ENCODE measurements at regions not wholly inside any gene's neighbourhood (a gene's known extent, or its start where the extent isn't known, plus 50 kb on each side); places are given as distances from the start of the nearest gene placed in this dataset.
"Not testable (repeated sequence)": the region's sequence is repeated elsewhere in the genome, so short reads cannot be mapped to it uniquely, and the experiment has no call there.

DNA sequence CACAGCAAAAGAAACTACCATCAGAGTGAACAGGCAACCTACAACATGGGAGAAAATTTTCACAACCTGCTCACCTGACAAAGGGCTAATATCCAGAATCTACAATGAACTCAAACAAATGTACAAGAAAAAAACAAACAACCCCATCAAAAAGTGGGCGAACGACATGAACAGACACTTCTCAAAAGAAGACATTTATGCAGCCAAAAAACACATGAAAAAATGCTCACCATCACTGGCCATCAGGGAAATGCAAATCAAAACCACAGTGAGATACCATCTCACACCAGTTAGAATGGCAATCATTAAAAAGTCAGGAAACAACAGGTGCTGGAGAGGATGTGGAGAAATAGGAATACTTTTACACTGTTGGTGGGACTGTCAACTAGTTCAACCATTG, 207.8 kb downstream of the USP6NL start:
- DNase-seq, result not testable (repeated sequence)

DNA sequence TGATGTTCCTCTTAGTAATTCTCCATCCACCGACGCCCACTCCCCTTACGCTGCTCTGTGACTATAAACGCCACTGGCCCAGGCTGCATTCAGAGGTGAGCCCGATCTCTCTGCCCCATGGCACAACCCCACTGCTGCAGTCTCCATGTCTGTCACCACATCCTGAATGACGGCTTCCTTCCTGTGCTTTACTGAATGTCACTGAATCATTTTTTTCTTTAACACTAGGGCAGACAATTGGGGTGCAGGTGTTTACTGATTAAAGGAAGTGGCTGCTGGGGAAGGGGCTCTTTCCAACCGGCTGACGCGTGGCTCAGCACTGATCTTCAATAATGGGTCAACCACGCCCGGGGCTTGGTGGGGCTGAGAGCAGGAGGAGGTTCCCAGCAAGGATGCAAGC, 208.3 kb downstream of the USP6NL start:
- DNase-seq, result no peak

DNA sequence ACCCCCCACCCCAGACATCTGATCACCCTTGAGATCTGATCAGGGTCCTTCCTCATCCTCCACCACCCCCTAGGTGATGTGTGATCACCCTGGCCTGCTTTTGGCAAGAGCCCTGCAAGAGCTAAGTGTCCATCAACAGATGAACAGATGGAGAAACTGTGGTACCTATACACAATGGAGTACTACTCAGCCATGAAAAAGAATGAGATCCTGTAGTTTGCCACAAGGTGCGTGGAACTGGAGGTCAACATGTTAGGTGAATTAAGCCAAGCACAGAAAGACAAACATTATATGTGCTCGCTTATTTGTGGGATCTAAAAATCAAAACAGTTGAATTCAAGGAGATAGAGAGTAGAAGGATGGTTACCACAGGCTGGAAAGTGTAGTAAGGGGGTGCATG, 209.1 kb downstream of the USP6NL start:
- no peak for DNase-seq

DNA sequence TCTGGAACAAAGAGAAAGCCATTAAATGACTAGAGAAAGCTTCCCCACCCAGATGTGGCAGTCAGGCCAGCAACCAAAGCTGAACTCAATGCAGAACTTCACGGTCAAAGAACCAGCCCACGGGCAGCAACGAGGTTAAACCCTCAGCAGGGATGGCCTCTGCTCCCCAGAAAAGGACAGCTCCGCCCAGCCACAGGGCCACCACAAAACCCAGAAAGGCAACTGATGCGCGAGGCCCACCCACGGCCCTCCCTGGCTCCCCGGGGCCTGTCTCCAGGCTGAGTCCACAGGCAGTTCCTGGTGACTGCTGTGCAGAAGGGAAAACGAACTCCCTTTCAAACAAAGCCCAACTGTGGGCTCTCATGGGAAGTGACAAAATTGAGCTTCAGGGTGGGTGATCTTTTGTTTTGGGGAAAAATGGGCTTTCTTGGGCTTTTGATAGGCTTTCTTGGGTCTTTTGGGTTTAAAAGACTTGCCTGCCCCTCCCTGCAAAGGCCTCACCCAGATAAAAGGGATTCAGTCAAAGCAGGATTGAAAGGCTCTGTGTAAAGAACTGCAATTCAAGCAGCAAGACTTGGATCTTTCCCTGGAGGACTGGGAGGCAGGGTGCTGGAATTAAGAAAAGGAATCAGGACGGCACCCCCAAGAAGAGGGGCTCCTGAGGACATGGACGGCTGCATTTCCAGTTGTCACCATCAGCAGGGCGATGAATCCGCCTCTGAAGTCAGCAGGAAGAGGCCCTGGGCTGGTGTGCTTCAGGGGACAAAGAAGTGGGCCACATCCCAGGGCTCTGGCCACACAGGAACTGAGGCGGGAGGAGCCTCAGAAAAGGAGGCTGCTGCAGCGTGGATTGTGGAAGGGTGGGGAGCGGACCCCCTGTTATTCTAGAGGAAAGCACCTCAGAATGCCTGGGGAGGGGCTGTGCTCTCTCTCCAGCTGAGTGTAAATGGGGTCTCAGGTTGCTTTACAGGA, 209.9 kb downstream of the USP6NL start:
- no peak for DNase-seq

DNA sequence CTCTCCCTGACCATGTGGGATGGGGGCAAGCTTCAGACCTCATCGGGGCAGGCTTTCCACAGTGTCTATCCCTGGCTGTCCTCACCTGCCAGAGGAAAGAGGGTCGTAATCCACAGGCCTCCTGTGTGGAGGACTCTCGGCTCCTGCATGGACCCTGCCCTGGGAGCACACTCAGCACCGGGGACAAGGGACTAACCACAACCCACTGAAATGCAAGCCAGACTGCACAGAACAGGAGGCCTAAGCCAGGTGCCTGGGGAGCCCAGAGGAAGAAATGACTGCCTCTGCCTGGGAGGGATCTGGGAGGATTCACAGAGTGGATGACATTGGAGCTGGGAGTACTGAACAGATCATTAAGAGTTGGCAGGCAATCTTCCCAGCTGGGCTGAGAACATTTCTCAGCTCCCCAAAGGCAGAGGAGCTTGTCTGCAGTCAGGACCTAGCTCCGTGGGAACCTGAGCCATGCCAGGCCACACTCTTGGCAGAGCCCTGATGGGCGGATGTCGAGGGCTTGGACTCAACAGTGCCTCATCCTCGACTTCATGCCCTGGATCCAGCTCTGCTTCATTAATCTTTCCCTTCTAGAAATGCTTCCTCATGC, 213.4 kb downstream of the USP6NL start:
- DNase-seq, result no peak

DNA sequence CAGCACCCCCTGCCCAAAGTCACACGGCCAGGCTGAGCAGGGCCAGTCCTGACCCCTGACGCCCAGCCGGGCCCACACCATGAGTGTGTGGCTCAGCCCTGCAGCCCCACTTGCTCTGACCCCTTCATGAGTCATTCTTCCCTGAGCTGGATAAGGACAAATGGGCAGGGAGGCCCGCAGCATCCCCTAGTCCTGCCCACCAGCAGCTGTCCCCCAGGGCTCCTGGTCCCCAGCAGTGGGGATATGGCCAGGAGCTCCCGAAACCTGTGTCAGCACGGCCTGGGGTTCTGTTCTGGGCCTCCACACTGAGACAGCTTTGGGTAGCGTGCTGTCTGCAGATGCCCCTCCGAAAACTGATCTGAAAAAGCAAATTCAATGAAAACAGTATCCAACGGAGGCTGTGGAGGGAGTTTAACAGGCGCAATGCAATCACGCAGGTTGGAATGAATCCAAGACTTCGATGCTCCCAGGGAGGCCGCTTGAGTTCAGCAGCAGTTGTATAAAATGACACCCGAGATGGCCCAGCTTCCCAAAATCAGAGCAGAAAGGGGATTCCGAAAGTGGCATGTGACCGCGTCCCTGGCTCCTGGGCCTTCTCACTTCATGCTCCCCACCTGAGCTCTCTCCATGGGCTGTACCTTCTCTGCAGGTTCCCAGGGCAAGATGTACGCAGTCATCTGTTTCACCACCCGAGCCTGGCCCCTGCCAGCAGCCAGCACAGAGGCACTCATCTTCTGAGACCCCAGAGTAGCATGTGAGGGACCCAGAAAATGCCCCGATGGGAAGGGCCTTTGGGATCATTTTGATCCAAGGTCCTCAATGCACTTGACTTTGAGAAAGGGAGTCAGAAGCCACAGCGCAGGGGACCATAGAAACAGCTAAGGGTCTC, 214.1 kb downstream of the USP6NL start:
- no peak for DNase-seq

DNA sequence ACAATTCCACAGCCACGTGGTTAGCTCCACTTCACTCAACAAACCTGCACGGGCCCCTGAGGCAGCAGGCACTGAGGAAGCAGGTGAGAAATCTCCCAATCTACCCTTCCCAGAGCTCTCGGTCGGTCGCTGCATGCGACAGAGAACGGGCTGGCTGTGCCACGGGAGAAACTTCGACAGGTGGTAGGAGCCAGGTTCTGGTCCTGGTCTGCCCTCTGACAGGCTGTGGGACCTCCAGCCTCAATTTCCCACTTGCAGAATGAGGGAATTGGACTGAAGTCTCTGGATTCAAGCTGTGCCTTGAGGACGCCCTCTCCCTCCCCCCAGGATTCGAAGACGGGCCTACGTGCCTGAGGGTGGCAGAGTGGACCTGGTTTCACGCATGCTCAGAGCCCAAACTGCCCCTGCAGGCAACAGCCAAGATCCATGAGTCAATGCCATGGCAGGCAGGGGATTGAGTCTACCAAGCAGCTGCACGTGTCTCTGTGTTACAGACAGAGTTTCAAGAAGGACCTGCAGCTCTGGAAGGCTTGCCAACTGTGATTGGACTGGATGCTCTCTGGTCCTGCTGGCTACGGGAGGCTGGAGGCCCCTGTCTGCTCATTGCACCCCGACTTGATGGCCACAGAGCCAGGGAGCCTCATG, 215.0 kb downstream of the USP6NL start:
- peak; percentile 7 for DNase-seq

DNA sequence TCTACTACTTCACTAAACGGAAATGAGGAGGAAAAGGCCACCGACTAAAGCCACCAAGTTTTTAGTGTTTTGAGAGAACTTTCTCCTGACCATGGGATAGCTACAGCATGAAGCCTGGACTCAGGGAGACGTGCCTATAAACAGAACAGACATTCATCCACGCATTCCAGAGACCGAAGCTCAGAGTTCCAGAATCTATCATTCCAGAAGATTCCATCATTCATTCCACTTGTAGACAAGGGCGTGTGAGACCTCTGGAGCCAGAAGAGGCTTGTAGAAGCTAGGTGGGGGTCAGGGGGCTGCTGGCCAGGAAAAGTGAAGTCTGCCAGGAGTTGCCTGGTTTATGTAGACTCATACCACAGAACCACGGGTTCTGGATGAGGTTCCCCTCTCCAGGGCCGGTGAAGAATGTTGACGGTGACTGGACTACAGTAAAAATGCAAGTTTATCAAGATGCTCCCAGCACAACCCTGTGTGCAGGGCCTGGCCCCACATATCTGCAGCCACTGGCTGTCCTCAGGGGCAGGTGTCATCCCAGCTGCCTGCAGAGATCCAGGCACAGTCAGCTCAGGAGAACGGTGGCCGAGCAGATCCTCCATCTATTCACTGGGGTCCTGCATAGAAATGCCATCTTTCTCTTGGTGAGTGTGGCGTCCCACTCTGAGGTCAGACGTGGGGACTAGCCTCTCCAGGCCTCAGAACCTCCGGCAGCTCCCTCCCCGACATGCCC, 215.7 kb downstream of the USP6NL start:
- no peak for DNase-seq

DNA sequence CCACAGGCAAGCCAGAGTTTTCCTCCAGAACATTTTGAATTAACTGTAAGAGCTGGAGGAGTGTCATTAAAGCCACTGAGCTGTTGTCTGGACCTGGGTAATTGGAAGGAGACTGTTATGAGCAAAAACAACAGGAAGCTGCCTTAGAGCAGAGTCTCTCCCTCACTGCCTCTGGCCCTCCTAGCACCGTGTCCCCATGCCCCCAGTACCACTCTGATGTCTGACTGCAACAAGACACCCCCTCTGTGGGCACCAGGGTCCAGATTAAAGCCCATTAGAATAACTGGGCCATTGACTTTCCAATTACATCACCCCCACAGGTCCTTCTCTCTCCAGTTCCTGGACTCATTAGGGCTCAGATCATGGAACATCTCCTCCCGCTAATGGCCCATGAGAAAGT, 216.3 kb downstream of the USP6NL start:
- DNase-seq, result no peak

DNA sequence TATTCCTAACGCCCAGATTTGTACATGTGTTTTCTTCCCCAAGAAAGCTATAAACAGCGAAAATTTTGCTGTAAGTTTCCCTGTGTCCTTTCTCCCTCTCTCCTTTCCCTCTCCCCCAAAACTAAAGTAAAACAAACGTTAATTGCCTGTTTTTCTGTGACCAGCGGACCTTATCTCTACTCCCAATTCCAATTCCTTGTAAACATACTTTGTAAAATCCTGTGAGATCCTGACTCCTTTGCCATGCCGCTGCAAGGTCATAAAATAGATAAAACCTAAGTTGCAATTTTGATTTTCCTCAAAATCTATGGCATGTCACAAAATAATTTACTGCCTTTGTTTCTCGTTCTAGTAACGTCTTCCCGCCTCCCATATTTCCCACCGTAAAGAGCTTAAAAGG, 217.6 kb downstream of the USP6NL start:
- no peak for DNase-seq

DNA sequence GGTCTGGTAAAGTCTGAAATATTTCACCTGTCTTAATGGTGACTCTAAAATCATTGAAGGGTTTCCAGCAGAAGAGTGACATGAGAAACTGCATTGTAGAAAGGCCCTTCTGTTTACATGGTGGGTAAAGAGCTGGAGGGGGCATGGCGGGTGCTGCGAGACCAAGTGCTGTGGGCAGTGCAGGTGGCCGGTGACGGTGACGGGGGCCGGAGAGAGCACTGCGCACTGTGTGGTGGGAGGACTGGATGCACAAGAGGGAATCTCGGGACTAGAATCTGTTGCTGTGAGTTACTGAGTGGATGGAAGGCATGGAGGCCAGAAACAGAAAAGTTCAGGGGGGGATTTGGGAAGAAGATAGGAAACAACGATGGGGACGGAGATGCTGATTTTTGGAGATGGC, 218.7 kb downstream of the USP6NL start:
- DNase-seq, result no peak

DNA sequence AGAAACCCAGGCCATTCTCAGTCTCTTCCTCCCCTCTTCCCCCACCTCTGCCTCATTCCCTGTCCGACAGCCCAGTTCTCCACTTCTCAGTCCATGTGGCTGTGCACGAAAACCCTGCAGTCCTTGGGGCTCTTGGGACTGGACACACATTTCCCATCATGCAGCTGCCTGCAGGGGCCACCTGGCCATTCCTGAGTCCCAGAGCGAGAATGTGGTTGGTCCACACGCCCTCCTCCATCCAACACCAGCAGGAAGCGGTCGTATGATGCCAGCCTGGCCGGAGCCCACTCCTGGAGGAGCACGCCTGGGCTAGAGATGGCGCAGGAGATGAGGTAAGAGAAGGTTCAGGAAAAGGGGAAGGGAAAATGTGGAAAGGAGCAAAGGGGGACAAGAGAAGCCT, 222.5 kb downstream of the USP6NL start:
- no peak for DNase-seq

DNA sequence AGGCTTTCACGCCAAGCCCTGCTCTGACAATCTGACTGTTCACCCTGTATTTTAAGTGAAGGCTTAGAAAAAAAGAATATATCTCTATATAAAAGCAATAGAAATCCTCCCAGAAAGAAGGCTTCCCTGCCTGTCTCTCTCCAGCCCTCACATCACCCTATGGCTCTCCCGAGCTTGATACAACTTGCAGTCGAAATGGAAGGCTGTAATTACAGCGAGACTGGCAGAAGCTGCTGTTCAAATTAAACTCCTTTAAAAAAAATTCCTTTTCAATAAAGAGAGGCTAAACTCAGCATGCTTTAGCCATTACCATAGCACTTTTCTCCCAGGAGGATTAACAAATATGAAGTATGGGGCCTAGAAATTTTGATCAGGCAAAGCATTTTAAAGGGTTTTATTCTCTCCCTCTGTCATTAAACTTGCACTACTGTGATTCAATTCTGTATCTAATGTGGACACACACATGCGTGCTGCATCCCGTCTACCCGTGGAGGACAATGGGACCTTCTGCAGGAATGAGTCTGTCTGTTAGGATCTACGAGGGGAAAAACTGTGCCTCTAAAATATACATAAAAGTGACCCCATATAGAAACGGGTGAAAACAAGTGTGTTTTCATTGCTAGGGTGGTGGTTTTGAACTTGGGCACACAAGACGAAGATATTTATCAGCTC, 223.8 kb downstream of the USP6NL start:
- no peak for DNase-seq

DNA sequence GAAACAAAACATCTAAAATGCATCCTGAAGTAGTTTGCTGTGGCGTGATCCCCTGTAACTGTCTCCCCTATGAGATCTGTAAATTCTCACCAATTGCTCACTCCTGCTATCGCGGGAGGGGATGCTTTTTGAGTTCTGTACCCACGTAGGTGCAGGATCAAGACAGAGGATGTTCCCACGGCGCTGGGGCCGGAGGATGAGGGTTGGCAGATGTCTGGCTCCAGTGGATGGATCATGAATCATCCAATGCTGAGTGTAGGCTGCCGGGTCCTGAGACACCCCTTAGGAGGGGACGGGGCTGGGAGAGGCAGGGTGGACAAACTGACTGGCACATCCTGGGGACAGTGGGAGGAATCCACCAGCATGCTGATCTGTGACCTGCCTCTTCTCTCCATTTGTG, 224.4 kb downstream of the USP6NL start:
- DNase-seq, result no peak
